Left ventricle myocardium superior (tissue), 1 donor: ENCODE measurements at regions not wholly inside any gene's neighbourhood (a gene's known extent, or its start where the extent isn't known, plus 50 kb on each side); places are given as distances from the start of the nearest gene placed in this dataset.
"Not testable (repeated sequence)": the region's sequence is repeated elsewhere in the genome, so short reads cannot be mapped to it uniquely, and the experiment has no call there.

ENCODE experiments used
- ATAC-seq: fragments of 200-7000 bp; cut with Tn5 transposase; one replicate; pipeline ENCODE4 v1.9.1; 2020; ENCODE audit warnings: mild to moderate bottlenecking, moderate library complexity
- DNase-seq: peaks from one replicate; pipeline ENCODE4 v3.0.0-alpha.2; 2020
- intact Hi-C: fragments of 100-400 bp; cut with micrococcal nuclease; formaldehyde crosslinking; loops from one replicate; pipeline ENCODE4 v1.11.0; 2022
- donor health status: DM: no; HTN: yes; CAD: no; lungs with severe emphysema.

DNA sequence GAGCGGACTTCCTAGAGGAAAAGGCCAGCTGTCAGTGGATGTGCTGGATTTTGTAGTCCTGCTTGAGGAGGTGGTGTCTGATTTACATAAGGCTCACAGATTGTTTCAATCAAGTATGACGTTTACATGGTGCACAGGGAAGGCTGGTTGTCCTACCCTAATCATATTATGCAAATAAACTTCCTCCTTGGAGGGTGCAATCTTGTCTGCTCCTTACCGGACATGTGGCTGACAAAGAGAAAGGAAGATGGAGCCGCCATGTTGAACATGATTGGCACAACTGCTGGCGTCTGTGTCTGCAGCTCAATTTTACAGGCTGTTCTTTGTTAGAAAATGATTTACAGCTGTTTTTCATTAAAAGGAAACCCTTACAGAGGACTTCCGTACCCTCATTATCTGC lies 1656.1 kb downstream of the KCNT2 start:
- intact Hi-C loops: no loop called here
- no peak for ATAC-seq
- no peak for DNase-seq

DNA sequence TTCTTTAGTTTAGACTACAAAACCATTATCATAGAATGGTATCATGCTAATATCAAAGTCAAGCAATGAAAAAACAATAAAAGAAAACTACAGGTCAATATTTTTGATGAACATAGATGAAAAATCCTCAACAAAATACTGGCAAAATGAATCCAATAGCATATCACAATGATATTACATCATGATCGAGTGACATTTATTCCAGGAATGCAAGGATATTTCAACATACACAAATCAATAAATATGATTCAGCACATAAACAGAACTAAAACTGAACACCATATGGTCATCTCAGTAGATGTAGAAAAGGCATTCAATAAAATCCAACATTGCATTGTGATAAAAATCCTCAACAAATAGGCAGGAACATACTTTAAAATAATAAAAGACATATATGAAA lies 1657.7 kb downstream of the KCNT2 start:
- intact Hi-C loops: no loop called here
- DNase-seq: no peak
- no peak for ATAC-seq

DNA sequence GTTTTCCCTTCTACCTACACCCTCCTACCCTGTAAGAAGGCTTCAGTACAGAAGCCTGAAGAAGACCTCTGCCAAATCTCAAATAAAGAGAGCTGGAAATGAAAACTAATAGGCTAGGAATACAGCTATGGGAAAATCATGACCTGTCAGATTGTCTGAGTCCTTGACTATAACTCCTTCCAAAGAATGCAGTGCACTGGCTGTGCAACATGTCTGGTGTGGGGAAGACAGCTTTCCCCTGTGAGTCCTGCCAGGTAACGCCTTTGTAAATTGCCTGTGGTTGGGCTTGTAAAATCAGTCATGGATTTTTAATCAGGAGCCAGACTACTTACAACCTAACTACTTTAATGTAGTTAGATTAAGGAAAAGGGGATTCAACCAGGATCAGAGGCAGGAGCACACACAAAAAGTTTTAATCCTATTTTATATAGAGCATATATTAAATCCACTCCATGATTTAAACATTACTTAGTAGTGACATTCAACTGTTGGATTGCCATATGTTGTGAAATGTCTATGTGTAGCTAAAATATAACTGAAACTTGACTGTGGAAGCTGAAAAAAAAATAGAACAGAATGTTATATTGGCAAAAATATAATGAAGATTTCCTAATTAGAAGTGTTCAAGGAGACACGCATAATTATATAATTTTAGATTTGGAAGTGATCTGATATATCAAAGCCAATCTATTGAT lies 1667.8 kb downstream of the KCNT2 start:
- ATAC-seq (no peak), DNase-seq (no peak)
- intact Hi-C loops: no loop called here

DNA sequence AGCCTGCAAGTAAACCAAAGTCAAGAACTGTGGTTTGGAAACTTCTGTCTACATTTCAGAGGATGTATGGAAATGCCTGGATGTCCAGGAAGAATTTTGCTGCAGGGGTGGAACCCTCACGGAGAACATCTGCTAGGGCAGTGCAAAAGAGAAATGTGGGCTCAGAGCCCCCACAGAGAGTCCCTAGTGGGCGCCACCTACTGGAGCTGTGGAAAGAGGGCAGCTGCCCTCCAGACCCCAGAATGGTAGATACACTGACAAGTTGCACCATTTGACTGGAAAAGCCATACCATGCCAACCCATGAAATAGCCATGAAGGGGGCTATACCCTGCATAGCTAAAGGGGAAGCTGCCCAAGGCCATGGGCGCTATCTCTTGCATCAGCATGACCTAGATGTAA lies 1672.4 kb downstream of the KCNT2 start:
- no peak for DNase-seq
- no peak for ATAC-seq
- intact Hi-C loops: no loop called here

DNA sequence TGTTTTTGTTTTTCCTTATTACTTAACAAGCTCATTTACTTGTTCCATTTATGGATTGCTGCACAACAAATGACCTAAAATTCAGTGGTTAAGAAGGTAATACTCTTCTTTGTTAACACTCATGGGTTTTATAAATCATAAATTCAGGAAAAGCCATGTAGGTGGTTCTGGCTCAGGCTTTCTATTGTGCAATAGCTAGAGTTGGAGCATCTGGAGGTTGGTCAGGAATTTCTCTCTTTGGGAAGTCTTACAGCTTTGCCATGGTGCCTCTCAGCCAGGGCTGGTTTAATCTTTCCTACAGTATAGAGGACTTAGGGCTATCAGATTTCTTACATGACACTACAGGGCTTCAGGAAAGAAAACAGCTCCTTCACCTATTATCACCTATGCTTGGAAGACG lies 1677.1 kb downstream of the KCNT2 start:
- ATAC-seq: no peak
- intact Hi-C loops: no loop called here

DNA sequence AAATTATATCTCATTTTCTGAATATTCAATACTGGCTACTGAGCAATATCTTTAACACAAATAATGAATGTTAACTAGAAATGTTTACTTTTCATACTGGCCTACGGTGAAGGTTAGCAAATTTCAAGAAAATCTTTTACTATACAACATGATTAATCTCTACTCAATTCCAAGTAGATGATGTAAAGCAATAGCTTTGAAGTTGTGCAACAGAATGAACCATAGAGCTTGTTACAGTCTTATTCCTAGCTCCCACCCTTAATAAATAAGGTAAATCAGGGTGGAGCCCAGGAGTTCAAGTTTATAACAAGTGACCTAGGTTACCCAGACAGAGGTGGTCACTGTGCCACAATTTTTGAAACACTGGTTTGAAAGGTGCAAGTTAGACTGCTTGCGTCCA lies 1678.1 kb downstream of the KCNT2 start:
- DNase-seq: no peak
- intact Hi-C loops: no loop called here
- no peak for ATAC-seq

More for the DNA sequence above, 1677.1 kb downstream of the KCNT2 start:
- DNase-seq: no peak

DNA sequence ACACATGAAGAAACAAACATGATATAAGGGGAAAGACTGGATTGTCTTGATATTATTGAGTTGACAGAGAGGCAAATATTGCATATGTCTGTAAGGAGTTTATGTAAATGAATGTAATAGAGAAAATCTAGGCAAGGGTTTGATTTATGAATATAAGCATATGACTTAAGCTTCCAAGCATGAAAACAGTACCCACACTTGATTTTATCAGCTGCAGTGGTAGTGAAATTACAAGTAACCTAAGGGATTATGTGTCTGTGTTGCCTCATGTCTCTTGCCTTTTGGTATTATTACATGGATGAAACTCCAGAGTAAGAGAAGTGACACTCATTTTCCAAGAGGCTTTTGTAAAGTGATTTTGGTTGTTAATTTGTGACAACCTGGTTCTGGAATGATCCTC lies 1678.9 kb downstream of the KCNT2 start:
- DNase-seq: no peak
- ATAC-seq: no peak
- intact Hi-C loops: no loop called here

DNA sequence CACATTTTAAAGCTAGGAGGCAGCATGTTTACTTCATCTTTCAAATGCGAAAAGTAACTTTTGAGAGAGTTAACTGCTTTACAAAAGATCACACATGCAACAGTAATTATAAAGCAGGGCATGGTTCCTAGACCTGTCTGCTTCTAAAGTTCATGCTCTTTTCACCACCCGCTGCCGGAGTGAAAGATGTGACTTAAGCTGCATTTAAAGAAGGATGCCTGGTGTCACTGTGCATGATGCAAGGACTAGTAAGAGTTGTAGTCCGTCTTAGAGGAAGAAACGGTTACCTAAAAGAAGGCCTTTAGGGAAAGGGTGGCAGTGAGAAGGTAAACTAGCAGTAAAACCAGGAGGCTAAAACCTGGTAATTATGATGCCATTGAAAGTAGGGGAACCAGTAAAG lies 1689.1 kb downstream of the KCNT2 start:
- intact Hi-C loops: no loop called here
- no peak for ATAC-seq
- DNase-seq: no peak

DNA sequence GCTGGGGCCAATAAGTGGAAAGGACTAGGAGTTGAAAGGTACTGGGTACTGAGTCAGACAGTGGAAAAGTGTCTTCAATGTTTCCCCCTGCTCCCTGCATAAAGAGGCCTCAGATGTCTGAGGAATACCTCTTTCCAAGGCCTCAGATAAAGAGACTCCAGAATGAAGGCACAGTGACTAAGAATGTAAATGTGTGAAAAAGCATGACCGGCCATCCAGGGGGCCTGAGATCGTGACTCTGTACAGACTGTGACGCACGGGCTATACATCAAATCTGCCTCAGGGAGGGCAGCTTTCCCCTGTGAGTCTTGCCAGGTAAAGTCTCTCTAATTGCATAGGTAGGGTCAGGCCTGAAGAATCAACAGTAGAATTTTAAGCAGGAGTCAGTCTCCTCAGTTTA lies 1690.5 kb downstream of the KCNT2 start:
- no peak for DNase-seq
- intact Hi-C loops: no loop called here

DNA sequence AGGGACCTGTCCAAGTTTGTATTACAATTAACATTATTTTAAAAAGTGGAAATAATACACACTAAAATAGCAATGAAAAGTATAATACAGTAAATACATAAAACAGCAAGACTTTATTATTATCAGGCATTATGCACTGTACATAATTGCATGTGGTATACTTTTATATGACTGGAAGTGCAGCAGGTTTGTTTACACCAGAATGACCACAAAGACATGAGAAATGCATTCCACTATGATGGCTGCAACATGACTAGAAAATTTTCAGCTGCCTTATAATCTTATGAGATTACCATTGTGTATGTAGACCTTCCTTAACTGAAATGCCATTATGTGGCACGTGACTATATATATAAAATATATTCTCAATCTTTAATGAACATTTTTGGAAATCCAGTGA lies 1699.6 kb downstream of the KCNT2 start:
- DNase-seq (no peak), ATAC-seq (no peak)
- intact Hi-C loops: no loop called here

More for the DNA sequence above, 1690.5 kb downstream of the KCNT2 start:
- ATAC-seq: no peak

DNA sequence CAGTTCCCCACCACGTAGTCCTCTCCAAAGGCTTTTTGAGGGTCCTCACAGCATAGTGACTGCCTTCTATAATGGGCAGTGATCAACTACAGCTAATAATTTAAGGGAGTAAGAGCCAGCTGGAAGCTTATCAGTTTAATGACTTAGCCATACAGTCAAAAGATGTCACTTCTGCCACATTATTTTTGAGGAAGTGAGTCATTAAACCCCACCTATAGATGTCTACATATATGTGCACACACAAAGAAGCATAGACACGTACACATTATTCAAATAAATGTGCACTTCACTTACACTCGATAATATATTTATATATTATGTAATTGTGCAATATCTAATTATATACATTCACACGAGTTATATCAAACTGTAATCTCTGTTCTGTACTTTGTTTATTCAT lies 1704.7 kb downstream of the KCNT2 start:
- intact Hi-C loops: no loop called here
- DNase-seq (no peak), ATAC-seq (no peak)

DNA sequence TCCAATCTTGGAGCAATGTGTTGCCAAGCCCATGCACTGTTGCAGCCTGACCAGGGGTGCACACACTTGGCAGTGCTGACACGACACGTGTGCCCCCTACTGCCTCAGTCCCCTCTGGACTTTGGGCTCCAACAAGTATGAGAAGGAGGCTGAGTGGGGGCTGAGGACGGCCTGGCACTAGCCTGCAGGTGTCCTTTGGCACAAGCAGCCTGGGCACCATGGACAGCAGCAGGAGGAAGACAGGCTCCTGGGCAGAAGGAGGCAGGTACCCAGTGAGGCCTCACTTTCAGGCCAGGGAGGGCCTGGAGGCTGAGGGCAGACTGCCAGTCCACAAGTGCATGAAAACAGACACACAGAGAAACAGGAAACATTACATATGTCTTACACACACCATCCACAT lies 1702.9 kb upstream of the B3GALT2 start:
- no peak for ATAC-seq
- intact Hi-C loops: no loop called here
- DNase-seq: no peak

DNA sequence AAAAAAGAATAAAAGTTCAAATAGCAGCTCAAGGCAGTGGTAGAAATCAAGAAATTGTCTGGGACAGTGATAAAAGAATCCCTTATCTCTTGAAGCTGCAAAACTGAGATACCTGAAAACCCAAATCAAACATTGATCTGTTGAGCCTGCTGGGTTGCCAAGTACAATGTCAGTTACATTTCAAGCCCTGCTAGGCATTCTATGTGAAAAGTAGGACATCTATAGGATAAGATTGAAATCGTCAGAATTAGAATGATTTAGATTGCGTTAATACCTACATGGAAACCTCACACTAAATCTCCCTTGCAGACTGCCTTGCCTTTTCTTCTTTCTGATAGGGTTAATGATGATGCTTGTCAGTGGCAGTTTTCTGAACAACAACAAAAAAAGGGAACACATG lies 1684.4 kb upstream of the B3GALT2 start:
- intact Hi-C loops: no loop called here
- ATAC-seq: no peak
- no peak for DNase-seq

DNA sequence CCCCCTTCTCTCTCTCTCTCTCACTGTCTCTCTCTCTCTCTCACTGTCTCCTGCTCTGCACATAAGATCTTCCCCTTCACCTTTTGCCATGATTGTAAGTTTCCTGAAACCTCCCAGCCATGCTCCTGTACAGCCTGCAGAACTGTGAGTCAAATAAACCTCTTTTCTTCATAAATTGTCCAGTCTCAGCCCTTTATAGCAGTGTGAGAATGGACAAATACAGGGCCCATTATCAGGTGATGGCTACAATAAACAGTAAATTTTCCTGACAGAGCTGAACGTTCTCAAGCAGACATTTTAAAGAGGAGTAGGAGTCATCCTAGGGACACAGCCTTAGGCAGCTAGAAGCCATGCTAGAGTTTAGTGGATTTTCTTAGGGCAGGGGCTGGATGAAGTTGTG lies 1679.7 kb upstream of the B3GALT2 start:
- no peak for DNase-seq
- intact Hi-C loops: no loop called here
- ATAC-seq: no peak

DNA sequence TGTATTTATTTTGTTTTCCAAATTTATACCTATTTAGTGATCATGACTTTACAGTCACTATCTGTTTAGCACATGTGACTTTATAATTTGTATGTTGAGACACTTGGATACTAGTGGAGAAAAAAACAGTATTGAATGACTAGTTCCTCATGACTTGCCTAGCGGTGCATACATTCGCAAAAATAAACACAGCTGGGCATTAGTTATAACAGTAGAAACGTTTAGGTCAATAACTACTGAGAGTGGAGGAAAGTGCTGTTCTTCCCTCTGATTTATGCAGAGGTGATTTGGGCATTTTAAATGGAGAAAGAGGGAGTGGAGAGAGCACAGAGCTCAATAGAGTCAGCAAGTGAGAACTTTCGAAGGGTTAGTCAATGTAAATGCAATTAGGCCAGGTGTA lies 1679.0 kb upstream of the B3GALT2 start:
- intact Hi-C loops: no loop called here
- ATAC-seq (no peak), DNase-seq (no peak)

DNA sequence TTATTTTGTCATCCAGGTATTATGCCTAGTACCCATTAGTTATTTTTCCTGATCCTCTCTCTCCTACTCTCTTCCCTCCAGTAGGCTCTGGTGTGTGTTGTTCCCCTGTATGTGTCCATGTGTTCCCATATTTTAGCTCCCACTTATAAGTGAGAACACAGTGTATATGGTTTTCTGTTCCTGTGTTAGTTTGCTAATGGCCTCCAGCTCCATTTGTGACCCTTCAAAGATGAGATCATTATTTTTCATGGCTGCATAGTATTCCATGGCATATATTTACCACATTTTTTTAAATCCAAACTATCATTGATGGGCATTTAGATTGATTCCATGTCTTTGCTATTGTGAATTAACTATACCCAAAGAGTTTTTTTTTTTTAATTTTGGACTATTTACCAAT lies 1675.7 kb upstream of the B3GALT2 start:
- intact Hi-C loops: no loop called here
- no peak for ATAC-seq
- no peak for DNase-seq

DNA sequence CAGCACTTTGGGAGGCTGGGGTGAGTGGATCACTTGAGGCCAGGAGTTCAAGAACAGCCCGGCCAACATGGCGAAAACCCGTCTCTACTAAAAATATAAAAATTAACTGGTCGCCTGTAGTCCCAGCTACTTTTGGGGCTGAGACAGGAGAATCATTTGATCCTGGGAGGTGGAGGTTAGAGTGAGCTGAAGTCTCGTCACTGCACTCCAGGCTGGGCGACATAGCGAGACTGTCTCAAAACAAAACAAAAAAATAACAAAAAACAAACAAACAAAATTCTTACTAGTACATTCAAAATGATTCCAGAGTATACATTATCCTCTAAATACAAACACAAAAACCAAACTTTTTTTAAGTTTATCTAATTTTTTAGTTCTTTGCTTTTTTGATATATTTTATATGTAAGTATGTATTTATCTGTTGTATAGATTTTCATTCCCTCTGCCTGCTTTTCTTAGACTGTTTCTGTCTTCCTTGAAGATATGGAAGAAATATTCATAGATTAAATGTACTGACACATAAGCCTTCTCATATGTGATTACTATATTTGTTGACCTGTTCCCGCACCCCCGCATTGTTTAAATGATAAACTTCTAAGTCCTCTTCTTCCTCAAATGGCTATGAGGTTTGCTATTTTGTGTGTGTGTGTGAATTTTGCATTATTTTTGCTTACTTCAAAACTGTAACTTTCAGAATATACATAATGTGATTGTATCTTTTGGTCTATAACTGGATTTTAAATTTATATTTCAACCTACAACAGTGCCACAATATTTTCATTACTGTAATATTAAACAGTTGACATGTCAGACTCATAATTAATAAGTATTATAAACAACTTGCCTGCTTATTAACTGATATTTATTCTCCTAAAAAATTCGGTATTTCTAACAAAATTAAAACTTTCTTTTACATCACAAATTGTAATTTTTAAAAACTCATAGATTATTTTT lies 1674.1 kb upstream of the B3GALT2 start:
- no peak for ATAC-seq
- intact Hi-C loops: no loop called here
- no peak for DNase-seq

DNA sequence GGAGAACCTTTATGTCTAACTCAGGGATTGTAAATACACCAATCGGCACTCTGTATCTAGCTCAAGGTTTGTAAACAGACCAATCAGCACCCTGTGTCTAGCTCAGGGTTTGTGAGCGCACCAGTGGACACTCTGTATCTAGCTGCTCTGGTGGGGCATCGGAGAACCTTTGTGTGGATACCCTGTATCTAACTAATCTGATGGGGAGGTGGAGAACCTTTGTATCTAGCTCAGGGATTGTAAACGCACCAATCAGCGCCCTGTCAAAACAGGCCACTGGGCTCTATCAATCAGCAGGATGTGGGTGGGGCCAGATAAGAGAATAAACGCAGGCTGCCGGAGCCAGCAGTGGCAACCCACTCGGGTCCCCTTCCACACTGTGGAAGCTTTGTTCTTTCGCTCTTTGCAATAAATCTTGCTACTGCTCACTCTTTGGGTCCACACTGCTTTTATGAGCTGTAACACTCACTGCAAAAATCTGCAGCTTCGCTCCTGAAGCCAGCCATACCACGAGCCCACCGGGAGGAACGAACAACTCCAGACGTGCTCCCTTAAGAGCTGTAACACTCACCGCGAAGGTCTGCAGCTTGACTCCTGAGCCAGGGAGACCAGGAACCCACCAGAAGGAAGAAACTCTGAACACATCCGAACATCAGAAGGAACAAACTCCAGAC lies 1673.2 kb upstream of the B3GALT2 start:
- intact Hi-C loops: not testable (repeated sequence)

DNA sequence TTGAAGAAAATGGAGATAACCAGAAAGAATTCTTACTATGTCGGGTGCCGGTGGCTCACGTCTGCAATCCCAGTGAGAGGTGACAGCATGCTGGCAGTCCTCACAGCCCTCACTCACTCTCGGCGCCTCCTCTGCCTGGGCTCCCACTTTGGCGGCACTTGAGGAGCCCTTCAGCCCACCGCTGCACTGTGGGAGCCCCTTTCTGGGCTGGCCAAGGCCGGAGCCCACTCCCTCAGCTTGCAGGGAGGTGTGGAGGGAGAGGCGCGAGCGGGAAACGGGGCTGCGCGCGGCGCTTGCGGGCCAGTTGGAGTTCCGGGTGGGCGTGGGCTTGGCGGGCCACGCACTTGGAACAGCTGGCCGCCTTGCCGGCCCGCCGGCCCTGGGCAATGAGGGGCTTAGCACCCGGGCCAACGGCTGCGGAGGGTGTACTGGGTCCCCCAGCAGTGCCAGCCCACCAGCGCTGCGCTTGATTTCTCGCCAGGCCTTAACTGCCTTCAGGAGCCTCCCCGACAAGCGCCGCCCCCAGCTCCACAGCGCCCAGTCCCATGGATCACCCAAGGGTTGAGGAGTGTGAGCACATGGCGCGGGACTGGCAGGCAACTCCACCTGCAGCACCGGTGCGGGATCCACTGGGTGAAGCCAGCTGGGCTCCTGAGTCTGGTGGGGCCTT lies 1672.5 kb upstream of the B3GALT2 start:
- intact Hi-C loops, DNase-seq, ATAC-seq: not testable (repeated sequence)

More for the DNA sequence above, 1673.2 kb upstream of the B3GALT2 start:
- ATAC-seq, DNase-seq: not testable (repeated sequence)

DNA sequence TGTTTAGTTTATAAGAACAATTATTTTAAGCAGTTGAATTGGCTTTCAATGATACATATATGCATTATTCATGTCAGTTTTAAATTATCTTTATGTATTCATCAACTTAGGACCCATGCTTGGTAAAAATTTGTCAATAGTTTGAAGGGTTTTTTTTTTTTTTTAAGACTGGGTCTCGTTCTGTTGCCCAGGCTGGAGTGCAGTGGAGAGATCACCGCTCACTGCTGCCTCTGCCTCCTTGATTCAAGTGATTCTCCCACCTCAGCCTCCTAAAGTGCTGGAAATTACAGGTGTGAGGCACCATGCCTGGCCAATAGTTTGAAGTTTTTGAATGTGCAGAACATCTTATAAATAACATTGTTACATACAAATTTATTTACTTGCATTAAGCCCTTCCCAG lies 1671.0 kb upstream of the B3GALT2 start:
- intact Hi-C loops: no loop called here
- ATAC-seq: no peak

More for the DNA sequence above, 1671.0 kb upstream of the B3GALT2 start:
- no peak for DNase-seq
